ENCODE measurements at regions not wholly inside any gene's neighbourhood (a gene's known extent, or its start where the extent isn't known, plus 50 kb on each side); places are given as distances from the start of the nearest gene placed in this dataset.
"Not testable (repeated sequence)": the region's sequence is repeated elsewhere in the genome, so short reads cannot be mapped to it uniquely, and the experiment has no call there.

DNA sequence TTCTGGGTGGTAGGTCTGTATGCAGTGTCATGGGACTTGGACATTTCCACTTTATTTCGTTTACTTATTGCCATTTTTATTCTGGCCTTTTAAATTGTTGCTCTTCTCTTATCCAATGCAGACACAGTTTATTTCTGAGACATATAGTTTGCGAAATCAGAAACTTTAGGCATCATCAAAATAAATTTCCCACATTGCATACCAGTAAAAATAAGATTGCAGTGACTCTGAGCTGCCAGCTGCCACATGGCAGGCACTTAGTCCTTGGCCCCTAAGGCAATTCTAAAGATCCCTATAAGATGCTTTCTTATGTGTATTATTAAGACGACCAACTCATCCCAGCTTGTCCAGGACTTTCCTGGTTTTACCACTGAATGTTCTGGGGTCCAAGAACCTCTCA, 81.8 kb upstream of the ANKRD1 start:
- H3K27me3 ChIP-seq (ENCODE audit: control insufficient read depth, insufficient read depth, low read length): no peaks in the 10 kb centered on the region
- peaks cover 4% of the 10 kb centered on the region for H3K4me1 ChIP-seq (ENCODE audit: control insufficient read depth, insufficient read depth, low read length)
- DNase-seq: no peak
- H3K9me3 ChIP-seq (replicated peaks; ENCODE audit: control insufficient read depth, low read depth, low read length): no peaks in the 10 kb centered on the region
- WGBS (ENCODE audit: insufficient coverage): 100% methylated on average over 1 of the region's 3 CpGs
- H3K27ac ChIP-seq (ENCODE audit: low read length): no peak overlapping the region
- no peaks in the 10 kb centered on the region for H3K36me3 ChIP-seq (ENCODE audit: control insufficient read depth, insufficient read depth, low read length)
- H3K4me3 ChIP-seq (ENCODE audit: low read length): no peak overlapping the region

GRCh38 chr10:91003379-91003778, 82.5 kb upstream of the ANKRD1 start:
- no CpG with 5 or more reads among the region's 1 CpG for WGBS (ENCODE audit: insufficient coverage)
- H3K36me3 ChIP-seq (ENCODE audit: control insufficient read depth, insufficient read depth, low read length); H3K27me3 ChIP-seq (ENCODE audit: control insufficient read depth, insufficient read depth, low read length); H3K27ac ChIP-seq (ENCODE audit: low read length); H3K4me3 ChIP-seq (ENCODE audit: low read length); H3K9me3 ChIP-seq (replicated peaks; ENCODE audit: control insufficient read depth, low read depth, low read length); H3K4me1 ChIP-seq (ENCODE audit: control insufficient read depth, insufficient read depth, low read length); DNase-seq: not testable (repeated sequence)

- no CpG with 5 or more reads among the region's 3 CpGs for whole genome bisulfite sequencing (ENCODE audit: insufficient coverage)
- not testable (repeated sequence) for H3K36me3 ChIP-seq (ENCODE audit: control insufficient read depth, insufficient read depth, low read length); H3K4me3 ChIP-seq (ENCODE audit: low read length)
These were observed 84.4 kb upstream of the ANKRD1 start for GRCh38 chr10:91005276-91005675.

DNA sequence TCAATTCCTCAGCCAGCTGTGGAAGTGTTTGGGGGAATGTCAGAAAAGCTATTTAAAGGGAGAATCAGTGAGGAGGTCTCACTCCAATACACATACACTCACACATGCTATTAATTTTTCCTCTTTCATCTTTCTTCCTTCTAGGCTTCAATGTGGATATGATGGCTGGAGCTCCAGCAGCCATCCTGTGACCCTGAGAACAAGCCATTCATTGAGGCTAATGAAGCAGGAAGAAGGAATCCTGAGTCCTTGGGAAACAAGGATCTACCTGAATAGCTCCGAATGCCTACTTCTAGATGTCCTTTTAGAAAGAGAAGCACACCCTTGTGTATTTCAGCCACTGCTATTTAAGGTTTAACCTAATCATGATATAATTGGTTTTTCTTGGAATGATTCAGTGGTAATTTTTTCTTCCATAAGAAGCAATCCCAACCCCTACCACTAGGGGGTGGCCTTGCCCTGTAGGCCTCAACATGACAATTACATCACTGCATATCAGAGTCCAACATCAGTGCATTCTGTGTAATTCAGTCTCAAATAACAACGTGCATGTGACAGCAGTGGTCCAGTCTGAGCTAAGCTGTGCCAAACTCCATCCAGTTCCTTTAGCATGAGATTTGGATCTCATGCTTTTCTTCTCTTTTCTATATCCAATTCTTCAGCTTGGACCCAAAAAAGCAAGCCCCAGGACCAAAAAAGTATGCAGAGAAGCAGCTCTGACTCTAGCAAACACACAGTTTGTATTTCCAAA, 85.3 kb upstream of the ANKRD1 start:
- peaks cover 12% of the 10 kb centered on the region for H3K4me1 ChIP-seq (ENCODE audit: control insufficient read depth, insufficient read depth, low read length)
- H3K27ac ChIP-seq (ENCODE audit: low read length): peak overlapping the region; percentile 50
- no peaks in the 10 kb centered on the region for H3K27me3 ChIP-seq (ENCODE audit: control insufficient read depth, insufficient read depth, low read length)
- no peak overlapping the region for H3K4me3 ChIP-seq (ENCODE audit: low read length)
- WGBS (ENCODE audit: insufficient coverage): 0% methylated on average over 1 of the region's 2 CpGs
- H3K36me3 ChIP-seq (ENCODE audit: control insufficient read depth, insufficient read depth, low read length): no peaks in the 10 kb centered on the region
- H3K9me3 ChIP-seq (replicated peaks; ENCODE audit: control insufficient read depth, low read depth, low read length): no peaks in the 10 kb centered on the region
- DNase-seq: peak; percentile 94

More at GRCh38 chr10:91005276-91005675, 84.4 kb upstream of the ANKRD1 start:
- H3K9me3 ChIP-seq (replicated peaks; ENCODE audit: control insufficient read depth, low read depth, low read length); H3K27ac ChIP-seq (ENCODE audit: low read length); DNase-seq; H3K27me3 ChIP-seq (ENCODE audit: control insufficient read depth, insufficient read depth, low read length): not testable (repeated sequence)
- peaks cover 12% of the 10 kb centered on the region for H3K4me1 ChIP-seq (ENCODE audit: control insufficient read depth, insufficient read depth, low read length)

DNA sequence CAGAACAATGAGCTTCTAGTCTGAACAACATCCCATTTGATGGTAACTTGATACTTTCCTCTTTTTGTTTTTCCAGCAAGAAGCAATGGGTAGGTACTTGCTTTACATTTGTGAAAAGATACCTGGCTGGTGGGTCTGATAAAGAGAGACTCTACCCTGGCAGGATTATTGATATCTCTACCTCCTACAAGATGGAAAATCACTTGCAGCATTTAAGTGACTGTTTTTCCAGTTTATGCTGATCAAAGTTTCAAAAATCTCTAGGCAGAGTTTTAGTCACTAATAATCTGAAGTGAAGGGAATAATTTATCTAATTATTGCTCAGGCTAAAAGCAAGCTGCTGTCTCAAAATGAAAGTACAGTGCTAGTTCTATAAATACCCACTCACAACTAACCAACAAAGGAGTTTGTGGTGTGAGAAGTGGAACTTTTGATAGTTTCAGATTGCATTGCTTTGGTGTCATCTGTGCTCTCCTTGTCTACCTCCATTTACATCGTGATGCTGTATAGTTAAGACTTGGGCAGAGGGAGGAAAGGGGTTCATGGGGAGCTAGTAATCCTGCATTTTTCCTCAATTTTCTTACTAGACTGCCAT, 86.0 kb upstream of the ANKRD1 start:
- H3K4me1 ChIP-seq (ENCODE audit: control insufficient read depth, insufficient read depth, low read length): peaks cover 12% of the 10 kb centered on the region
- no CpG with 5 or more reads among the region's 1 CpG for WGBS (ENCODE audit: insufficient coverage)
- H3K27ac ChIP-seq (ENCODE audit: low read length): peak overlapping the region; percentile 50

DNA sequence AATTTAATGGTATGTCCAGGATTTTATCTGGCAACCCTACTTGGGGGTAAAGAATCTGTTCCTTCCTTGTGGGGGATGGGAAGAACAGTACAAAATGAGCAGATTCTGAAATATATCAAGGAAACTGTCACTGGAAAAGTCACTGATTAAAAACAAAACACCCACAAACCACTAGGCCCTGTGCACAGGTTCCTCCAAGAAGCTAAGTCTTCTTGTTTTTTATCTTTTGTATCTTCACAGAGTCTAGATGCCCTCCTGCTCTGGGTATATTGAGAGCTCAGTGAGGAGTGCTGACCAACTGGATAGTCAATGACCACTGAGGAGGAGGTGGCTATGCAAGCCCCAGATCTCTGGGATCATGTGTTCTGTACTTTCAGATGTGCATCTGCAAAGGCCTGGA, 86.8 kb upstream of the ANKRD1 start:
- no peaks in the 10 kb centered on the region for H3K36me3 ChIP-seq (ENCODE audit: control insufficient read depth, insufficient read depth, low read length)
- no peak overlapping the region for H3K4me3 ChIP-seq (ENCODE audit: low read length)
- H3K9me3 ChIP-seq (replicated peaks; ENCODE audit: control insufficient read depth, low read depth, low read length): peaks cover 3% of the 10 kb centered on the region
- H3K27ac ChIP-seq (ENCODE audit: low read length): no peak overlapping the region
- H3K27me3 ChIP-seq (ENCODE audit: control insufficient read depth, insufficient read depth, low read length): no peaks in the 10 kb centered on the region
- no peak for DNase-seq
- peaks cover 12% of the 10 kb centered on the region for H3K4me1 ChIP-seq (ENCODE audit: control insufficient read depth, insufficient read depth, low read length)

More for the DNA sequence above, 86.0 kb upstream of the ANKRD1 start:
- no peaks in the 10 kb centered on the region for H3K36me3 ChIP-seq (ENCODE audit: control insufficient read depth, insufficient read depth, low read length)
- H3K27me3 ChIP-seq (ENCODE audit: control insufficient read depth, insufficient read depth, low read length): no peaks in the 10 kb centered on the region
- no peak for DNase-seq
- no peaks in the 10 kb centered on the region for H3K9me3 ChIP-seq (replicated peaks; ENCODE audit: control insufficient read depth, low read depth, low read length)
- no peak overlapping the region for H3K4me3 ChIP-seq (ENCODE audit: low read length)

DNA sequence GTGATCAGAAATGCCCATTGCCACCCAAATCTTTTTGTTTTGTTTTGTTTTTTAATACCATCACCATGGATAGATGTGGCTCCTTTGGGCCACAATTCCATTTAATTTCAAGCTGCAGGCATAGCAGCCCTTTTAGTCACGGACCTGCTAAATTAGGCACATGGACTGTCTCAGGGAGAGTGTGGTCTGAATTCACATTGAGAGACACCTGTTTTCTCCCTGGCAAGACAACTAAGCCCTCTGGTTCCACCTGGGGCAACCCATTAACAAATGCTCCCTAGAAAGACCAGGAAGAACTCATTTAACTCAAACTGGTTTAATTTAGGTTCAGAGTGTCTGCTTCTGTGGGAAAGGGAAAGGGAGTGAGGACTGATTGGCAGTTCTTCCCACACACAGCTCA, 88.2 kb upstream of the ANKRD1 start:
- no peak for DNase-seq
- Histone ChIP-seq H3K4me1 (ENCODE audit: control insufficient read depth, insufficient read depth, low read length) (peaks cover 12% of the 10 kb centered on the region), H3K9me3 (replicated peaks; ENCODE audit: control insufficient read depth, low read depth, low read length) (peaks cover 3% of the 10 kb centered on the region), H3K4me3 (ENCODE audit: low read length) (no peak overlapping the region), H3K36me3 (ENCODE audit: control insufficient read depth, insufficient read depth, low read length) (no peaks in the 10 kb centered on the region), H3K27ac (ENCODE audit: low read length) (no peak overlapping the region), H3K27me3 (ENCODE audit: control insufficient read depth, insufficient read depth, low read length) (no peaks in the 10 kb centered on the region)
- WGBS (ENCODE audit: insufficient coverage): 50% methylated on average over 1 of the region's 1 CpG

DNA sequence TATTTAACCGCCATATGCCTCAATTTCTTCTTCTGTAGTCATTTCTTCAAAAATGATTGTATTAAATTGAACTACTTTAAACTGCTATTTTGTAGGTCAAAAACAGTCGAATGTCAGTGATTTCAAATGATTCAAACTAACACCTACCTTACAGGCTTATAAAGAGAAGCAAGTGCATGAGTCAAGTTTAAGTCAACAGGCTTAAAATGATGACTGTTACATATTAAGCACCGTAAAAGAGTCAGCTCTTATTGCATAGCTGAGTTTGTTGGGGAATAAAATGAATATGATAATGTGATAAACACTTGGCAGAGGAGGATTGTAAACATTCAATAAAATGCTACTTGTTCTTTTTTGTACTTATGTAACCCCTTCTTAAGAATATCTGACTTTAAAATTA, 90.1 kb upstream of the ANKRD1 start:
- Histone ChIP-seq H3K4me3 (ENCODE audit: low read length) (no peak overlapping the region), H3K36me3 (ENCODE audit: control insufficient read depth, insufficient read depth, low read length) (no peaks in the 10 kb centered on the region), H3K27ac (ENCODE audit: low read length) (no peak overlapping the region), H3K9me3 (replicated peaks; ENCODE audit: control insufficient read depth, low read depth, low read length) (peaks cover 3% of the 10 kb centered on the region), H3K27me3 (ENCODE audit: control insufficient read depth, insufficient read depth, low read length) (no peaks in the 10 kb centered on the region), H3K4me1 (ENCODE audit: control insufficient read depth, insufficient read depth, low read length) (peaks cover 12% of the 10 kb centered on the region)
- DNase-seq: no peak
- WGBS (ENCODE audit: insufficient coverage): no CpG with 5 or more reads among the region's 3 CpGs

GRCh38 chr10:91012502-91012901, 91.6 kb upstream of the ANKRD1 start:
- Histone ChIP-seq H3K4me3 (ENCODE audit: low read length) (no peak overlapping the region), H3K27me3 (ENCODE audit: control insufficient read depth, insufficient read depth, low read length) (no peaks in the 10 kb centered on the region), H3K4me1 (ENCODE audit: control insufficient read depth, insufficient read depth, low read length) (peaks cover 10% of the 10 kb centered on the region), H3K36me3 (ENCODE audit: control insufficient read depth, insufficient read depth, low read length) (no peaks in the 10 kb centered on the region), H3K9me3 (replicated peaks; ENCODE audit: control insufficient read depth, low read depth, low read length) (peaks cover 3% of the 10 kb centered on the region), H3K27ac (ENCODE audit: low read length) (no peak overlapping the region)
- no peak for DNase-seq
- WGBS (ENCODE audit: insufficient coverage): 100% methylated on average over 1 of the region's 4 CpGs

GRCh38 chr10:91013985-91014384, 93.1 kb upstream of the ANKRD1 start:
- no peak overlapping the region for H3K4me3 ChIP-seq (ENCODE audit: low read length)
- no peak for DNase-seq
- no peaks in the 10 kb centered on the region for H3K36me3 ChIP-seq (ENCODE audit: control insufficient read depth, insufficient read depth, low read length)
- WGBS (ENCODE audit: insufficient coverage): 53% methylated on average over 1 of the region's 1 CpG
- no peak overlapping the region for H3K27ac ChIP-seq (ENCODE audit: low read length)
- H3K4me1 ChIP-seq (ENCODE audit: control insufficient read depth, insufficient read depth, low read length): peaks cover 7% of the 10 kb centered on the region
- H3K27me3 ChIP-seq (ENCODE audit: control insufficient read depth, insufficient read depth, low read length): no peaks in the 10 kb centered on the region
- H3K9me3 ChIP-seq (replicated peaks; ENCODE audit: control insufficient read depth, low read depth, low read length): peaks cover 3% of the 10 kb centered on the region

Measured in muscle of leg (tissue), 3 donors.